A172 (cell line): ENCODE measurements at regions not wholly inside any gene's neighbourhood (a gene's known extent, or its start where the extent isn't known, plus 50 kb on each side); places are given as distances from the start of the nearest gene placed in this dataset.
"Not testable (repeated sequence)": the region's sequence is repeated elsewhere in the genome, so short reads cannot be mapped to it uniquely, and the experiment has no call there.

ENCODE experiments used
- DNase-seq: peaks from one replicate; pipeline ENCODE4 v3.0.0-alpha.2; 2015; ENCODE audit warnings: low spot score

DNA sequence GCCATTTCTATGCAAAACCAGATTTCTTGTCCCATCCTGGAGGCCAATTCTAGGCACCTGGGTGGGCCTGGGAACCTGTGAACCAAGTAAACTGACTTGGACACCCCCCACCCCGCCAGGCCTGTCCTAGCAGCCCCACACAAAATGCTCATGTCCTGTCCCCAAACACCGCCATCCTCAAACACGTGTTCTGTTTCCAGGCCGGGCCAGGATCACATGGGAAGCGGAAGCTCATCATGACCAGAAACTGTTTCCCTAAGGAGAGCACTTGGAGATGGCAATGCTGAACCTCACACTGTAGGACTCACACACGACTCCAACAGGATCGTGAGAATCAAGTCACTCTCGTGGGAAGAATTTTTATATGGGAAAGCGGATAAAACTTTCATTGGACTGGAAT lies 78.7 kb upstream of the DRD5 start:
- DNase-seq, result not testable (repeated sequence)

DNA sequence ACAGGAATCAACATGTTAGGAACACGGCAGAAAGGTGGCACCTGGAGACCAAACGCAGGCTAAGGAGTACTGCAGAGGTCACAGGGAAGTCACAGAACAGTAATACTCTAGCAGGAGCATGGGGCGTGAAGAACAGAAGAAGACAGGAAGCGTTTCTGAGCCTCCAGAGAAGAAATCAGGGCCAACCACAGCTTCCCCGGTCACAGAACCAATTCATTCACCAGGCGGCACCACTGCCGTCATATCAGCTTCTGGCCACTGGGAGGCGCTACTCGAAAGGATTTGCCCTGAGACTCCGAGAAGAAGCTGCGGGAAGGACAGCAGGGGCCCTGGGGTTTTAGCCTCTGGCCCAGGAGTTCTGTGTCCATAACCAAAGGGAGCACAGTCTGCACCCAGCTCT lies 78.0 kb upstream of the DRD5 start:
- DNase-seq, result peak; percentile 16

DNA sequence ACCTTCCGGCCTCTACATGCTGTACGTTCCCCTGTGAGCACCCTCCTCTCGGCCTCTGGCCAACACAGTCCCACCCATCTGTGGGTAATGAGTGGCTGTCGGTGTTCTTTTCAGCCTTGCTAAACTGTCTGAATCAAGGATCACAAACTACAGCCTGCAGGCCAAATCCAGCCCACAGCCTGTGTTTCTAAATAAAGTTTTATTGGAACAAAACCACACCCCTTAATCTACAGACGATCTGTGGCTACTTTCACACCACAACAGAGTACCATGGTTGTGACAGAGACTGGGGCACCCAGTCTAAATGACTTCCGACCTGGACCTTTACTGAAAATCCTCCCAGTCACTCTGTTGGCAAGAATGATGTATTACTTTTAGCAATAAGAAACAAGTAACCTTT lies 77.3 kb upstream of the DRD5 start:
- not testable (repeated sequence) for DNase-seq

DNA sequence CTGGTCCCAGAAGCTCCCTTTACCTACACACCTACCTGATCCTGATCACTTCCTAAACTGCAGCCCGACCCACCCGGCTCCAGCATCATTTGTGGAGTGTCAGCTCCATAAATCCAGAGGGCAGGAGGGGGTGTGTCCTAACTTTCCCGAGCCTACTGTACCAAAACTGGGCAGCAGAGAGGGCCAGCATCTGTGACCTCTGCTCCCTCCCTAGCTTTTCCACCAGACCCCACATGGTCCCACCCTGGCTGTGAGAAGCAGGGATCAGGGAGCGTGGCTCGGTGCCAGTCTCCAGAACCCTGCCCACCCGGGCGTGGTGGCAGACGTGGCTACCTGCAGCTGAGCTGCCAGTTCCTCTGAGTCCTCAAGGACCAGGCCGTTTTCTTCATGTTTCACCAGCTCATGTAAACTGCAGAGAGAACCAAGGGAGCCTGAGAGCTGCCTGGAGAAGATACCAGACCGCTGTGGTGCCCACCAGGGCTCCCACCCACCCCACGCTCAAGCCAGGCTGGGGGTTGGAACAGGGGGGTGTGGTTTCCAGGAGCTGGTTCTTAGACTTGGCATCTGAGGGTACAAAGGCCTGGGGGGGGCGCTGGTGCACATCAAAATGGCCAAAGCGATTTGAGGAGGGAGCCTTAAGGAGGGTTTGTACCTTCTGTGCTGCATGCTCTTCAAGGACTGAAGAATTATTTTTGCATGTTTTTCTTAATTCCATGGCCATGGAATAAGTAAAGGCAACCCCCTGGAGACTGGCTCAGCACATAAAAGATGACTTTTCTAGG lies 76.7 kb upstream of the DRD5 start:
- no peak for DNase-seq

DNA sequence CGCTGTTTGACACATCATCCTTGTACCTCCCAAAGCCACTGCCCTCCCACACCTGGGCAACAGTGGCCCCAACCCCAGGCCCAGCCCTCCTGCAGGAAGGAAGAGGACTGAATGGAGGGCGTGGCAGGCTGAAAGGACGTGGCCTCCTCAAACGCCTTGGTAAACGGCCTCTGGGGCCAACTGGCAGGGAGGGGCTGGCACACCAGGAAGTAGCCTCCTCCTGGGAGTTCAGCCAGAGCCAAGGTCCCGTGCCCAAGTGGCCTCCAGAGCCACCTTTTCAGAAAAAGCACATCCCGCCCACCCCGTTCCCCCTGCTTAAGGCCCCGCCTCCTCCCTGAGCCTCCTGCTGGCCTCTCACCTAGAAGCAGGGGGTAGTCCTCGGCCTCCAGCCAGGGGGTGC lies 74.2 kb upstream of the DRD5 start:
- not testable (repeated sequence) for DNase-seq

DNA sequence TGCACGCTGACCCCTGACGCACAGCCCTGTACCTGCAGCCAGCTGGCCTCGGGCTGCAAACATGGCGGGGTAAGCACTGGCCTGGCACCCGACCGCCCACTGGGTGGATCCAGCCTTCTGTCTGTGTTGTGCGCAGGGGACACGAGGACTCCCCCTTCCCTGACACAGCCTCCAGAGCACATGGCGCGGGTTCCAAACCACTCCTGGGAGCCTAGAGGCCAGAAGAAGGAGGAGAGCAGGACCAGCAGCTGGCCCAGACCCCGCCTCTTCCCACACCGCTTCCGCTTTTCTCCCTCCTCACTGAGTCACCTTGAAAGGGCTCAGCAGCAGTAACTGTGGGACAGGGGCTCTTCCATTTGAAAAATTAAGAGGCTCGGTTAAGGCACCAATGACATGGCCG lies 73.5 kb upstream of the DRD5 start:
- not testable (repeated sequence) for DNase-seq

DNA sequence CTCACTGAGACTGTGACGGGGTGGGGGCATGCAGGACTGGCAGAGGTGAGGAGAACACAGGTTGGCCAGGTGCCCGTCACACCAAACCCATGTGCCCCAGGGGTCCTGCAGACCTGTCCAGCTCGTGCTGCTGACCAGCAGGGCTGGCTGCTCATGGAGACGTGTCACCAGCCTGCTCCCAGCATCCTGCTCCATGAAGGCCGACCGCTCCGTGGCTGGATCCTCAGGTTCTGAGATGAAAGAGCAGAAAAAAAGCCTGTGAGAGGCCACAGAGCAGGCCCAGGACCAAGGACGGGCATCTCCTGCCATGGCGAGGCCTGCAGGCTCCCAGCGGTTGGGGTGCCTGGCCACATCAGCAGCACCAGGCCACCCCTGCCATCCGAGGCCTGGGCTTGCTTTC lies 71.7 kb upstream of the DRD5 start:
- DNase-seq, result no peak

DNA sequence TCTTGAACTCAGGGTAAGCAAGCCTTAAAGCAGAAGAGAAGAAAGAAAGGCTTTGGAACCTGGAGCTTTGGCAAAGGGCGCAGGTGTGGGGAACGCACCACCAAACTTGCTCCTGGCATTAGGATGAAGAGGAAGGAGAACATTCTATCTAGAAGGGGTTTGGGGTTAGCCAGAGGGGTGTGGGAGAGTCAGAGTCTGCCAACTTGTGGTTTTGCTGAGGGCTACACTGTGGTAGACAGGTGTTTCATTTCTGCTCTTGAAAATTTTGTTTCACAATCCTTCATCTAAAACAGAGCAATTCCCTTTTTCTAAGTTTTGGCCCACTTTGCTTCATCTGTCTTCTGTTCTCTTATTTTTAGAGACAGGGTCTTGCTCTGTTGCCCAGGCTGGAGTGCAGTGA lies 66.2 kb upstream of the DRD5 start:
- not testable (repeated sequence) for DNase-seq

DNA sequence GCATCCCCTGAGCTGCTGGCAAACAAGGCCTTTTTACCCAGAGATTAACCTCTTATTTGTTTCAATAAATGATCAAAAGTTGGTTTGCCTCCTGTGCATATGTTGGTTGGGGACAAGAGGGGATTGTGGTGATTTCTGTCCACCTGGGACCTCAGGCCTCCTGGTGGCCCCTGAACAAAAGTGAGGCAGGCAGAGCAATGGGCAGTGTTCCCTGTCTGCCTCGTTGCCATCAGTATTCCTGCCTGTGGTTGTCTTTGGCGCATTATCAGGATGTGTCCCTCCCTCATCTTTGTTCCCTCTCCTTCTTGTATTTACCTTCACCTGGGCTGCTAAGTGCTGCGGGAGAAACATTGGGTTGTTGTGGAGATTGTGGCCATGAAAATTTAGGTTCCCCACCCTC lies 65.3 kb upstream of the DRD5 start:
- DNase-seq, result no peak

DNA sequence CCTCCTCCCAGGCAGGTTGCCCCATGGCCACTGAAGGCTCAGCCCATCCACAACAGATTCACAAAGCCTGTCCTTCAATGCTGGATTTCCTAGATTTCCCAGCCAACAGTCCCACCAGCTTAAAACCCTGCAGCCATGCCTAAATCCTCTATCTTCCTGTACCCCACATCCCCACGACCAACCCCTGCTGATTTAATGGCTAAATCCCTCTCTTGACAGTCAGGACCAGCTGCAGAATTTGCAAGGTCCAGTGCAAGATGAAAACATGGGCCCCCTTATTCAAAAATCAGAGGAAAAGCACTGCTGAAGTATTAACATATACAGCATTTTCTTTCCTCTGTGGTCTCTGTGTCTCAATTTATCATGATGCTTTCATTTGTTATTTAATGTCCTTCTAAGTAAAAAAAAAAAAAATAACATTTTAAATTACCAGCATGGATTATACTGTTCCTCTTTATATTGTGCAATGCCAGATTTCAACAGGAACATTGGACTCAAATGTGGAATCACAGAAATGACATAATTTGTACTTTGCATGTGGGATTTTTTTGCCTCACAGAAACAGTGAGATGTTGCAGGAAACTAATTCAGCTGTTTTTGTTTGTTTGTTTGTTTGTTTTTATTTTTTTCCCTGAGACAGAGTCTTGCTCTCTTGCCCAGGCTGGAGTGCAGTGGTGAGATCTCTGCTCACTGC lies 63.0 kb upstream of the DRD5 start:
- not testable (repeated sequence) for DNase-seq

DNA sequence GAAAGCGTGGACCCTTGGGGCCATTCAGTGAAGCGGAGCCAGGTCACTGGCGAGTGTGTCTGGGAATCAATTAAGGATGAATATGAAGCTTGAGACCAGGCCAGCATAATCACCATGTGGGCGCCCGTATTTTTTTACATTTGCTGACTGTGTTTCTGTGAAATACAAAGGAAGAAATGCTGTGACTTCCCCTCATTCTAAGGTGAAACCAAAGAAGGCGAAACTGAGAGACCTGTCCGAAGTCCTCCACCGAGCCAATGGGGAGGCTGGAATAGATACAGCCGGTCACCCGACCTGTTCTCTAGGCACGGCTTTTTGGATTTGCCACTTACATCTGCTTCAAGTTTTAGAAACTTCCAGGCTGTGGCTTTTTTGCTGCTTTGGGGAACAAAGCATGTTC lies 59.3 kb upstream of the DRD5 start:
- DNase-seq, result not testable (repeated sequence)
